Neural progenitor cell (in vitro differentiated cells): ENCODE measurements at regions not wholly inside any gene's neighbourhood (a gene's known extent, or its start where the extent isn't known, plus 50 kb on each side); places are given as distances from the start of the nearest gene placed in this dataset.
"Not testable (repeated sequence)": the region's sequence is repeated elsewhere in the genome, so short reads cannot be mapped to it uniquely, and the experiment has no call there.

Source experiments
- CTCF ChIP-seq: fragments of 200-600 bp; sonication (generic); IDR thresholded peaks from 2 replicates; pipeline ENCODE4 v1.5.1; 2017; ENCODE audit warnings: antibody characterized with exemption, mild to moderate bottlenecking
- EZH2phosphoT487 ChIP-seq: fragments of 200-600 bp; sonication (generic); IDR thresholded peaks from 2 replicates; pipeline ENCODE4 v1.6.1; 2017; ENCODE audit warnings: antibody characterized with exemption

GRCh38 chr2:236389284-236390216, 125.3 kb upstream of the ASB18 start:
- TF ChIP-seq CTCF, EZH2phosphoT487: not testable (repeated sequence)
